GM12865 (cell line): ENCODE measurements at regions not wholly inside any gene's neighbourhood (a gene's known extent, or its start where the extent isn't known, plus 50 kb on each side); places are given as distances from the start of the nearest gene placed in this dataset.

ENCODE experiments used
- DNase-seq: peaks from one replicate; pipeline ENCODE4 v3.0.0; 2010; ENCODE audit warnings: low read depth
- H3K4me3 ChIP-seq: 2 replicates; pipeline ENCODE4 v1.5.1; 2011; ENCODE audit warnings: mild to moderate bottlenecking, low read depth, low read length, control low read depth
- TF ChIP-seq, protein P1 (sequence below): IDR thresholded peaks from 2 replicates; pipeline ENCODE4 v1.5.1; 2011; ENCODE audit warnings: low read length, control low read depth, low read depth, inconsistent platforms; ENCODE audit not compliant: insufficient read depth; ENCODE audit errors: missing control alignments

- no peak overlapping the region for H3K4me3 ChIP-seq
- no peak for DNase-seq
- TF ChIP-seq, protein P1, sequence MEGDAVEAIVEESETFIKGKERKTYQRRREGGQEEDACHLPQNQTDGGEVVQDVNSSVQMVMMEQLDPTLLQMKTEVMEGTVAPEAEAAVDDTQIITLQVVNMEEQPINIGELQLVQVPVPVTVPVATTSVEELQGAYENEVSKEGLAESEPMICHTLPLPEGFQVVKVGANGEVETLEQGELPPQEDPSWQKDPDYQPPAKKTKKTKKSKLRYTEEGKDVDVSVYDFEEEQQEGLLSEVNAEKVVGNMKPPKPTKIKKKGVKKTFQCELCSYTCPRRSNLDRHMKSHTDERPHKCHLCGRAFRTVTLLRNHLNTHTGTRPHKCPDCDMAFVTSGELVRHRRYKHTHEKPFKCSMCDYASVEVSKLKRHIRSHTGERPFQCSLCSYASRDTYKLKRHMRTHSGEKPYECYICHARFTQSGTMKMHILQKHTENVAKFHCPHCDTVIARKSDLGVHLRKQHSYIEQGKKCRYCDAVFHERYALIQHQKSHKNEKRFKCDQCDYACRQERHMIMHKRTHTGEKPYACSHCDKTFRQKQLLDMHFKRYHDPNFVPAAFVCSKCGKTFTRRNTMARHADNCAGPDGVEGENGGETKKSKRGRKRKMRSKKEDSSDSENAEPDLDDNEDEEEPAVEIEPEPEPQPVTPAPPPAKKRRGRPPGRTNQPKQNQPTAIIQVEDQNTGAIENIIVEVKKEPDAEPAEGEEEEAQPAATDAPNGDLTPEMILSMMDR = no peak
Observed at GRCh38 chr4:181656748-181657147, 586.5 kb upstream of the TENM3 start.

DNA sequence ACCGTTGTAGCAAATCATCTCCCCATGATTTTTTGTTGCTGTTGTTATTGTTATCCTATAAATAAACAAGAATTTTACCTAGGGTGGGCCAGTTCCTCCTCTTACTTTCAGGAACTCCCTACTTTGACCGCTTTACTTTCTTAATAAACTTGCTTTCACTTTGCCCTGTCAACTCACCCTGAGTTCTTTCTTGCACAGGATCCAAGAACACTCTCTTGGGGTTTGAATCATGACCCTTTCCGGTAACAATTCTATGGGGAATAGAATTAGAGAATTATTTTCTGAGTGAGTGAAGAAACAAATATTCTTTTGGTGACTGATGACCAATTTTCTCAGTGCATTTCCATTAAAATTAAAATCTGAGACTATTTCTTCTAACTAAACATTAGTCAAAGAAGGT is 584.0 kb upstream of the TENM3 start:
- DNase-seq = peak; percentile 51
- TF ChIP-seq, protein P1 = no peak

DNA sequence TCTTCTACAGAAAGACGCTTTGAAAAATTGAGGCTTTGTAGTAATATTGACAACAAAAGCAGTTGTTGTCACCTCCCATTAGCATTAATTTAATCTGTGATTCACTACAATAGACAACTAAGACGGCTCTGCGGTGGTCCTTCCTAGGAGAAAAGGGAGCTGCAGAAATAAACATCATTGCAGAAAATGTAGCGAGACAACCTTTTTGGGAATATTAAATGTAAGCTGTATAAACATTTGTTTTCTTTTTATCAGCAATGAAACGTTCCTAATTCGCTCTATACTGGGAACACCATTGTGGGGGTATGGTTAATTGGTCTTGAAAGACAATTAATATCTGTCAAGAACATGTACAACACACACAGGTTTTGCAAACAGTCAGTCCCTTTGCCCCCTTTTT is 583.3 kb upstream of the TENM3 start:
- no peak overlapping the region for H3K4me3 ChIP-seq
- no peak for DNase-seq
- TF ChIP-seq, protein P1 = no peak

More for the DNA sequence above, 584.0 kb upstream of the TENM3 start:
- H3K4me3 ChIP-seq = no peak overlapping the region

GRCh38 chr4:181661090-181661489 is 582.1 kb upstream of the TENM3 start:
- TF ChIP-seq, protein P1 = no peak
- H3K4me3 ChIP-seq = no peak overlapping the region
- DNase-seq = no peak

DNA sequence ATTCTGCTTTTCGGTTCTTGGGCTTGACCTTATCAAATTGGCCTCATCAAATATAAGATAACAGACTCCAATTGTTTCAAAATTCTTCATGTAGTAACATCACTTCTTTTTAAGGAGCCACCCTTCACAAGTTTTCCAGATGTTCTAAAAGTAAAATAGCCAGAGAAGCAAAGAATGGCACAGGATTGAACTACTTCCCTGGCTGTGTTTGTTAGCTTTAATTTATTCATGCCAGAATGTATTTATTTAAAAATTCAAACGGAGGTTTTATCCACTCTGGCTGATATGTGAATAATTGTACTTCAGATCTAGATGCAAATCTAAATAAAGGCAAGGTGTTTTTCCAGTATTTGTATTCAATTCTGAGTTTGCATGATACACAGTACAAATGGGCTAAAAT is 581.3 kb upstream of the TENM3 start:
- TF ChIP-seq, protein P1 = no peak
- no peak overlapping the region for H3K4me3 ChIP-seq
- no peak for DNase-seq

GRCh38 chr4:181662383-181662782 is 580.8 kb upstream of the TENM3 start:
- TF ChIP-seq, protein P1 = no peak
- no peak overlapping the region for H3K4me3 ChIP-seq
- no peak for DNase-seq

- TF ChIP-seq, protein P1 = no peak
- H3K4me3 ChIP-seq = no peak overlapping the region
- no peak for DNase-seq
Observed at GRCh38 chr4:181670506-181670905, 572.7 kb upstream of the TENM3 start.
